ENCODE measurements at regions not wholly inside any gene's neighbourhood (a gene's known extent, or its start where the extent isn't known, plus 50 kb on each side); places are given as distances from the start of the nearest gene placed in this dataset.

- no peak for TF ChIP-seq CTCF (IDR thresholded peaks at IDR 0.05; ENCODE audit: control insufficient read depth, insufficient read depth, low read depth, low read length, missing control alignments)
- no peak for DNase-seq (ENCODE audit: low read depth)
- H3K4me3 ChIP-seq (ENCODE audit: control insufficient read depth, low read depth, low read length) = no peak overlapping the region
These were observed 1096.0 kb downstream of the DTWD2 start for GRCh38 chr5:117892360-117892759.

GRCh38 chr5:117889596-117889995 lies 1098.8 kb downstream of the DTWD2 start:
- H3K4me3 ChIP-seq (ENCODE audit: control insufficient read depth, low read depth, low read length) = no peak overlapping the region
- DNase-seq (ENCODE audit: low read depth) = no peak
- TF ChIP-seq CTCF (IDR thresholded peaks at IDR 0.05; ENCODE audit: control insufficient read depth, insufficient read depth, low read depth, low read length, missing control alignments) = no peak

- no peak for DNase-seq (ENCODE audit: low read depth)
- no peak for TF ChIP-seq CTCF (IDR thresholded peaks at IDR 0.05; ENCODE audit: control insufficient read depth, insufficient read depth, low read depth, low read length, missing control alignments)
- no peak overlapping the region for H3K4me3 ChIP-seq (ENCODE audit: control insufficient read depth, low read depth, low read length)
These were observed 1099.7 kb downstream of the DTWD2 start for GRCh38 chr5:117888688-117889087.

GRCh38 chr5:117881426-117882230 lies 1106.7 kb downstream of the DTWD2 start:
- DNase-seq (ENCODE audit: low read depth) = no peak
- no peak for TF ChIP-seq CTCF (IDR thresholded peaks at IDR 0.05; ENCODE audit: control insufficient read depth, insufficient read depth, low read depth, low read length, missing control alignments)
- no peak overlapping the region for H3K4me3 ChIP-seq (ENCODE audit: control insufficient read depth, low read depth, low read length)

- no peak for TF ChIP-seq CTCF (IDR thresholded peaks at IDR 0.05; ENCODE audit: control insufficient read depth, insufficient read depth, low read depth, low read length, missing control alignments)
- no peak overlapping the region for H3K4me3 ChIP-seq (ENCODE audit: control insufficient read depth, low read depth, low read length)
- DNase-seq (ENCODE audit: low read depth) = no peak
These were observed 1107.4 kb downstream of the DTWD2 start for GRCh38 chr5:117880932-117881331.

- DNase-seq (ENCODE audit: low read depth) = no peak
- TF ChIP-seq CTCF (IDR thresholded peaks at IDR 0.05; ENCODE audit: control insufficient read depth, insufficient read depth, low read depth, low read length, missing control alignments) = no peak
- no peak overlapping the region for H3K4me3 ChIP-seq (ENCODE audit: control insufficient read depth, low read depth, low read length)
These were observed 1110.6 kb downstream of the DTWD2 start for GRCh38 chr5:117877731-117878130.
